Neural crest cell (in vitro differentiated cells): ENCODE measurements at regions not wholly inside any gene's neighbourhood (a gene's known extent, or its start where the extent isn't known, plus 50 kb on each side); places are given as distances from the start of the nearest gene placed in this dataset.

ENCODE experiments used
- DNase-seq: peaks from one replicate; pipeline ENCODE4 v3.0.0; 2021; ENCODE audit warnings: low read depth, mixed read lengths, low spot score
- H3K27ac Mint-ChIP-seq: one replicate; pipeline ENCODE4 v1.8.0; 2021; ENCODE audit warnings: mild to moderate bottlenecking, mixed read lengths; ENCODE audit not compliant: unreplicated experiment
- H3K27me3 Mint-ChIP-seq: 2 replicates; pipeline ENCODE4 v1.8.0; 2021; ENCODE audit warnings: low read depth, mild to moderate bottlenecking, mixed read lengths
- H3K36me3 Mint-ChIP-seq: 2 replicates; pipeline ENCODE4 v1.8.0; 2021; ENCODE audit warnings: low read depth, mild to moderate bottlenecking, mixed read lengths
- H3K4me1 Mint-ChIP-seq: 2 replicates; pipeline ENCODE4 v1.8.0; 2021; ENCODE audit warnings: mixed read lengths
- H3K4me3 Mint-ChIP-seq: one replicate; pipeline ENCODE4 v1.8.0; 2021; ENCODE audit warnings: mild to moderate bottlenecking, mixed read lengths
- H3K9me3 Mint-ChIP-seq: 2 replicates; pipeline ENCODE4 v1.8.0; 2021; ENCODE audit warnings: mixed read lengths
- CTCF ChIP-seq: fragments of 200-600 bp; sonication (generic); conservative IDR thresholded peaks from 2 replicates; pipeline ENCODE4 v1.5.0; 2021; ENCODE audit warnings: antibody characterized with exemption, mild to moderate bottlenecking

- Mint-ChIP-seq H3K36me3 (no peaks in the 10 kb centered on the region), H3K27me3 (peaks cover 10% of the 10 kb centered on the region), H3K4me1 (no peaks in the 10 kb centered on the region), H3K4me3 (no peak overlapping the region), H3K9me3 (no peaks in the 10 kb centered on the region), H3K27ac (no peak overlapping the region)
- DNase-seq: no peak
- no peak for TF ChIP-seq CTCF
These were observed 175.8 kb downstream of the TTC8 start for GRCh38 chr14:89000007-89000942.

- no peaks in the 10 kb centered on the region for H3K9me3 Mint-ChIP-seq
- H3K27ac Mint-ChIP-seq: no peak overlapping the region
- no peaks in the 10 kb centered on the region for H3K27me3 Mint-ChIP-seq
- H3K36me3 Mint-ChIP-seq: no peaks in the 10 kb centered on the region
- no peaks in the 10 kb centered on the region for H3K4me1 Mint-ChIP-seq
- no peak overlapping the region for H3K4me3 Mint-ChIP-seq
- TF ChIP-seq CTCF: no peak
- DNase-seq: no peak
These were observed 179.7 kb downstream of the TTC8 start for GRCh38 chr14:89004166-89004565.

GRCh38 chr14:89007906-89008305 is 183.5 kb downstream of the TTC8 start:
- no peak overlapping the region for H3K27ac Mint-ChIP-seq
- peaks cover 3% of the 10 kb centered on the region for H3K9me3 Mint-ChIP-seq
- H3K36me3 Mint-ChIP-seq: no peaks in the 10 kb centered on the region
- H3K4me3 Mint-ChIP-seq: no peak overlapping the region
- H3K4me1 Mint-ChIP-seq: no peaks in the 10 kb centered on the region
- no peak for TF ChIP-seq CTCF
- no peaks in the 10 kb centered on the region for H3K27me3 Mint-ChIP-seq
- DNase-seq: no peak

GRCh38 chr14:89011355-89012281 is 187.2 kb downstream of the TTC8 start:
- Mint-ChIP-seq H3K27me3 (no peaks in the 10 kb centered on the region), H3K4me1 (no peaks in the 10 kb centered on the region), H3K36me3 (no peaks in the 10 kb centered on the region), H3K9me3 (peaks cover 3% of the 10 kb centered on the region), H3K27ac (no peak overlapping the region), H3K4me3 (no peak overlapping the region)
- TF ChIP-seq CTCF: no peak
- no peak for DNase-seq

GRCh38 chr14:89012282-89013097 is 188.0 kb downstream of the TTC8 start:
- Mint-ChIP-seq H3K27ac (no peak overlapping the region), H3K9me3 (peaks cover 3% of the 10 kb centered on the region), H3K27me3 (no peaks in the 10 kb centered on the region), H3K4me1 (no peaks in the 10 kb centered on the region), H3K36me3 (no peaks in the 10 kb centered on the region), H3K4me3 (no peak overlapping the region)
- no peak for DNase-seq
- TF ChIP-seq CTCF: no peak
